ENCODE measurements at regions not wholly inside any gene's neighbourhood (a gene's known extent, or its start where the extent isn't known, plus 50 kb on each side); places are given as distances from the start of the nearest gene placed in this dataset.

DNA sequence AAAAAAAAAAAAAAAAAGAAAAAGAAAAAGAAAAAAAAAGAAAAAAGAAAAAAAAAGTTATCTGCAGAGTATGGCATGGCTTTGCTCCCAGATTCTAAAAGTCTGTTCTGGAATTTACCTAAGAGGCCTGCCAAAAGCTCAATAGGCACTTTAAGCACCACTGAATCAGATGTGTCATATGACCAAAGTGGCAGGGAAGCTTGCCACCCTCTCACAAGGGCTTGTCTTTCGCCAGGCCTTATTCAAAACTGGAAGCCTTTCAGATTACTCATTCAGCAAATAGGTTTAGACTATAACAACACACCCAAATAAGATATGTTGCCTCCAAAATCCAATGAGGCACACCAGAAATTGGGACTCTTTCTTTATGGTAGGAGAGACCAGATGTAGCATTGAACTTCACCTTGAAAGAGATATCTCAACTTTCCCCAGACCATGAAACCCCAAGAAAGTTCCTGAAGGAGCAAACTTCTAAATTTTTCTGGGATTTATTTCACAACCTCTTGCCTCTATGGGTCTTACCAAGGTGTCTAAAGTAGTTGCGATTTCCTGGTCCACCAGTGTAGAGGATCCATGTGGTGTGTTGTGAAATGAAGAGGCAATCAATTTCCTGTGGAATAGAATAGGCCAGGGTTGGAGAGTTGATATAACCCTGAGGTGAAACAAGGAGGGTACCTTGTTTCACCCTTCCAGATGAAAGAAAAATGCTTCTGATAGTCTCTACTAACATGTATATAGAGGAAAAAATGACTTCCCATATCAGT lies 218.8 kb downstream of the DAD1 start:
- TF ChIP-seq FOXA1 (IDR thresholded peaks at IDR 0.05), result no peak
- no peak for TF ChIP-seq SP1 (IDR thresholded peaks at IDR 0.05)
- no peak for TF ChIP-seq HDGF (IDR thresholded peaks at IDR 0.05; ENCODE audit: borderline replicate concordance)
- no peak for TF ChIP-seq ZNF384 (IDR thresholded peaks at IDR 0.05)
- TF ChIP-seq BHLHE40 (IDR thresholded peaks at IDR 0.05; ENCODE audit: borderline replicate concordance), result no peak

Measured in HEK293T (cell line).